ENCODE measurements at regions not wholly inside any gene's neighbourhood (a gene's known extent, or its start where the extent isn't known, plus 50 kb on each side); places are given as distances from the start of the nearest gene placed in this dataset.
A peak's percentile ranks its signal among the peaks of the same experiment; 100 is the strongest.

DNA sequence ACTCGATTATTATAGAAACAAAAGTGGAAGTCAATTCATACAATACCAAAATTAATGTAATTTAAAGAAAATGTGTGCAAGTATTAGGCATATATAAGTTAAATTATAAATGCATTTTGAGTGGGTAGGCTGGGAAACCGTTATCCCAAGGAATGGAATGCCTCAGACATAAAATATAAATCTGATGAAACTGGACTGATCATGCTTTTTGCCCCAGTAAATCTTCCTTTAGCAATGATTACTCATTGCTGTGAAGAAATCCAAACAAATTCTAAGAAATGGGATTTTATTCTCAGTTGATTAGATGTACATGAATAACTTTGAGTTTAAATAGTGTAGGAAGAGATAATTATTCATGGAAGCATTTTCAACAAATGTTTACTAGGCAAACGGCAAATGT lies 185.5 kb upstream of the KCNMB2 start:
- Histone ChIP-seq H4K20me1 (replicated peaks; ENCODE audit: control insufficient read depth, extremely low read depth, insufficient read depth, low read length) (no peaks in the 10 kb centered on the region), H3K9me3 (replicated peaks; ENCODE audit: control insufficient read depth, insufficient read depth, low read length) (no peaks in the 10 kb centered on the region), H3K79me2 (ENCODE audit: control insufficient read depth, insufficient read depth, low read length) (no peaks in the 10 kb centered on the region), H2AFZ (ENCODE audit: low read depth, low read length) (peak overlapping the region; percentile 46), H3K4me3 (replicated peaks in 1 of 3; ENCODE audit: insufficient read depth in 1 of 3, low read depth in 1 of 3, low read length in 3 of 3) (no peak overlapping the region), H3K4me2 (ENCODE audit: insufficient read depth, low read length) (no peak overlapping the region), H3K4me1 (ENCODE audit: control insufficient read depth, extremely low read depth, insufficient read depth, low read length) (peaks cover 21% of the 10 kb centered on the region), H3K27me3 (ENCODE audit: control insufficient read depth in 2 of 2, insufficient read depth in 2 of 2, low read length in 2 of 2) (no peaks in the 10 kb centered on the region), H3K36me3 (ENCODE audit: control insufficient read depth in 2 of 2, extremely low read depth in 1 of 2, insufficient read depth in 2 of 2, low read length in 2 of 2) (no peaks in the 10 kb centered on the region), H3K27ac (ENCODE audit: insufficient read depth, low read depth, low read length) (no peak overlapping the region), H3K9me1 (replicated peaks; ENCODE audit: control insufficient read depth, extremely low read depth, insufficient read depth, low read length) (no peaks in the 10 kb centered on the region), H3K9ac (replicated peaks; ENCODE audit: extremely low read depth, insufficient read depth, low read length) (no peak overlapping the region)
- ChIA-PET POLR2A (no interaction called here), CTCF (interaction anchor here (0.6 kb wide), 1 partner anchor 35 kb away, joined by 3 read pairs; no protein-coding TSS in a partner anchor)
- FAIRE-seq (no peak), DNase-seq (ENCODE audit: low read depth, low spot score) (no peak)
- BruUV-seq (replicated peaks) = no TSS peak
- dilution Hi-C loops (cut with MboI; ENCODE audit: extremely low pct_ligation_motif_present, low sequenced_read_pairs) (no loop called here), intact Hi-C loops (cut with micrococcal nuclease) (no loop called here)
- TF ChIP-seq POLR2AphosphoS5 (IDR thresholded peaks at IDR 0.05; ENCODE audit: insufficient read depth, low read depth, low read length) (no peak), GATA2 (IDR thresholded peaks at IDR 0.05; ENCODE audit: insufficient read depth, insufficient read length, low read depth, low read length) (no peak), MYC (IDR thresholded peaks at IDR 0.05; ENCODE audit: low read depth, low read length) (no peak), JUN (IDR thresholded peaks at IDR 0.05; ENCODE audit: borderline replicate concordance, insufficient read depth, insufficient read length, low read depth) (no peak), CTCF (IDR thresholded peaks at IDR 0.05; ENCODE audit: extremely low read depth in 1 of 2, insufficient read depth in 1 of 2, low read depth in 1 of 2, low read length in 2 of 2) (no peak), MAX (IDR thresholded peaks at IDR 0.05; ENCODE audit: insufficient read depth, insufficient read length) (no peak), EZH2 (IDR thresholded peaks at IDR 0.05; ENCODE audit: borderline replicate concordance, low read depth, low read length, severe bottlenecking) (no peak), FOS (IDR thresholded peaks at IDR 0.05; ENCODE audit: borderline replicate concordance, insufficient read depth, low read length) (no peak), POLR2A (IDR thresholded peaks at IDR 0.05; ENCODE audit: low read depth, low read length) (no peak)
